A549 (cell line): ENCODE measurements at regions not wholly inside any gene's neighbourhood (a gene's known extent, or its start where the extent isn't known, plus 50 kb on each side); places are given as distances from the start of the nearest gene placed in this dataset.
A peak's percentile ranks its signal among the peaks of the same experiment; 100 is the strongest.

Experiments used
- ATAC-seq, 2 experiments: fragments of 200-7000 bp in 1 of 2; fragments of >200 bp in 1 of 2; cut with Nextera tagmentation in 1 of 2; cut with Tn5 transposase in 1 of 2; 3 replicates each; pipeline versions ENCODE4 v1.8.0 to v1.9.1; 2018 to 2020; ENCODE audit warnings: mild to moderate bottlenecking in 1 of 2, moderate library complexity in 1 of 2
- CTCF ChIA-PET: fragments of 300-600 bp; sonication (Branson Sonifier 250); formaldehyde crosslinking; extraction: SDS; loops from one replicate; lab custom pipeline; 2021; ENCODE audit warnings: antibody characterized with exemption, inconsistent platforms; lab: Yijun Ruan, JAX
- POLR2A ChIA-PET: fragments of 350-600 bp; formaldehyde crosslinking; extraction: SDS; loops from one replicate; lab custom pipeline; 2021; ENCODE audit warnings: antibody characterized with exemption, inconsistent platforms; lab: Yijun Ruan, JAX
- DNase-seq, 2 experiments: peaks; one replicate each; pipeline versions ENCODE4 v3.0.0 to v3.0.0-alpha.2; 2011 to 2016; ENCODE audit warnings: low read depth in 1 of 2, low spot score in 1 of 2
- FAIRE-seq: peaks from 2 replicates; lab custom pipeline; 2011; peaks lifted over from hg19 to GRCh38; lab: Jason Lieb, UNC
- H3K27ac ChIP-seq, 2 experiments: fragments of >200 bp; sonication (Bioruptor Twin); formaldehyde crosslinking; 3 replicates each; pipeline ENCODE4 v1.5.1; 2016 to 2017
- H3K4me1 ChIP-seq: fragments of >200 bp; sonication (Bioruptor Twin); formaldehyde crosslinking; 3 replicates; pipeline ENCODE4 v1.6.1; 2016
- H3K4me2 ChIP-seq: fragments of >200 bp; sonication (Bioruptor Twin); formaldehyde crosslinking; 3 replicates; pipeline ENCODE4 v1.6.1; 2016
- H3K4me3 ChIP-seq: fragments of >200 bp; sonication (Bioruptor Twin); formaldehyde crosslinking; 3 replicates; pipeline ENCODE4 v1.5.1; 2016
- H3K9me3 ChIP-seq: fragments of >200 bp; sonication (Bioruptor Twin); formaldehyde crosslinking; 3 replicates; pipeline ENCODE4 v1.6.1; 2016
- CBX2 ChIP-seq: fragments of 200-600 bp; sonication (generic); IDR thresholded peaks from 2 replicates; pipeline ENCODE4 v1.6.1; 2016; ENCODE audit warnings: low read depth, mild to moderate bottlenecking, borderline replicate concordance
- CBX8 ChIP-seq: fragments of 200-600 bp; sonication (generic); IDR thresholded peaks from 2 replicates; pipeline ENCODE4 v1.6.1; 2016
- CHD2 ChIP-seq: fragments of 150-350 bp; IDR thresholded peaks from 2 replicates; pipeline ENCODE4 v1.6.1; 2014; ENCODE audit warnings: low read length; ENCODE audit not compliant: partially characterized antibody
- FOXS1 ChIP-seq: fragments of 250-450 bp; sonication (Bioruptor Pico); IDR thresholded peaks from 2 replicates; pipeline ENCODE4 v1.5.0; 2020; ENCODE audit warnings: mild to moderate bottlenecking, moderate library complexity
- HEYL ChIP-seq: fragments of 250-450 bp; sonication (Bioruptor Pico); IDR thresholded peaks from 2 replicates; pipeline ENCODE4 v1.8.0; 2021; ENCODE audit warnings: mild to moderate bottlenecking, moderate library complexity
- HMGXB4 ChIP-seq: fragments of 250-450 bp; sonication (Bioruptor Pico); IDR thresholded peaks from 2 replicates; pipeline ENCODE4 v1.5.0; 2021; ENCODE audit warnings: mild to moderate bottlenecking, moderate library complexity, borderline replicate concordance
- HOXA7 ChIP-seq: fragments of 250-450 bp; sonication (Bioruptor Pico); IDR thresholded peaks from 2 replicates; pipeline ENCODE4 v1.5.0; 2020; ENCODE audit warnings: mild to moderate bottlenecking, moderate library complexity
- JUN ChIP-seq, 2 experiments: fragments of >200 bp; sonication (Bioruptor Twin); formaldehyde crosslinking; IDR thresholded peaks; 2 replicates in 1 of 2; 3 replicates in 1 of 2; pipeline ENCODE4 v1.6.1; 2016 to 2017
- MYC ChIP-seq: IDR thresholded peaks from 2 replicates; pipeline ENCODE4 v1.6.1; 2012; ENCODE audit warnings: mild to moderate bottlenecking, inconsistent platforms, low read length, improper control_type of control experiment, borderline replicate concordance
- POLR2A ChIP-seq: IDR thresholded peaks from 2 replicates; pipeline ENCODE4 v1.6.1; 2012; ENCODE audit warnings: mild to moderate bottlenecking, low read length
- POLR2AphosphoS2 ChIP-seq: conservative IDR thresholded peaks from 2 replicates; pipeline ENCODE4 v1.6.1; 2012; ENCODE audit warnings: low read length, improper control_type of control experiment, inconsistent platforms
- RAD21 ChIP-seq, 2 experiments: fragments of >200 bp in 1 of 2; sonication (Bioruptor Twin) in 1 of 2; formaldehyde crosslinking in 1 of 2; IDR thresholded peaks in 1 of 2; conservative IDR thresholded peaks in 1 of 2; 2 replicates in 1 of 2; 3 replicates in 1 of 2; pipeline ENCODE4 v1.6.1; 2012 to 2018; ENCODE audit warnings: inconsistent platforms in 1 of 2
- RNF2 ChIP-seq: fragments of 200-600 bp; sonication (generic); IDR thresholded peaks from 2 replicates; pipeline ENCODE4 v1.6.1; 2016; ENCODE audit warnings: low read depth, mild to moderate bottlenecking, antibody characterized with exemption, moderate library complexity, borderline replicate concordance
- SMC3 ChIP-seq: fragments of >200 bp; sonication (Bioruptor Twin); formaldehyde crosslinking; IDR thresholded peaks from 3 replicates; pipeline ENCODE4 v1.6.1; 2018; ENCODE audit warnings: inconsistent platforms
- SREBF2 ChIP-seq: fragments of 450-650 bp; IDR thresholded peaks from 2 replicates; pipeline ENCODE4 v1.6.1; 2014; ENCODE audit warnings: mild to moderate bottlenecking, moderate library complexity
- TFCP2L1 ChIP-seq: fragments of 250-450 bp; sonication (Bioruptor Pico); IDR thresholded peaks from 2 replicates; pipeline ENCODE4 v1.5.0; 2021; ENCODE audit warnings: mild to moderate bottlenecking
- USF2 ChIP-seq: fragments of 450-650 bp; IDR thresholded peaks from 2 replicates; pipeline ENCODE4 v1.6.1; 2014; ENCODE audit warnings: antibody characterized with exemption
- ZSCAN20 ChIP-seq: fragments of 250-450 bp; sonication (Bioruptor Pico); IDR thresholded peaks from 2 replicates; pipeline ENCODE4 v1.8.0; 2022; ENCODE audit warnings: mild to moderate bottlenecking, moderate library complexity
- WGBS: methylation state at CpG from one replicate; pipeline ENCODE4 v1.1.6; 2017; ENCODE audit errors: missing lambda C conversion rate; 5-methylcytosine and 5-hydroxymethylcytosine counted together
- TF ChIP-seq, protein P1 (sequence below): IDR thresholded peaks from 2 replicates; pipeline ENCODE4 v1.6.1; 2012; ENCODE audit warnings: low read depth, borderline replicate concordance
- TF ChIP-seq, protein P2 (sequence below): fragments of >200 bp; sonication (Bioruptor Twin); formaldehyde crosslinking; IDR thresholded peaks from 3 replicates; pipeline ENCODE4 v1.5.1; 2016

- H3K4me3 ChIP-seq: no peak overlapping the region
- FAIRE-seq: no peak
- no peak for ATAC-seq
- no peaks in the 10 kb centered on the region; the same call in 2 of the 3 replicates for H3K9me3 ChIP-seq
- POLR2A ChIA-PET: no interaction called here
- no peak overlapping the region for H3K27ac ChIP-seq
- H3K4me1 ChIP-seq: no peaks in the 10 kb centered on the region
- no peak for TF ChIP-seq CBX2
- TF ChIP-seq POLR2AphosphoS2: no peak
- no peak for TF ChIP-seq TFCP2L1 (CRISPR knock-in tag)
- TF ChIP-seq MYC: no peak
- no peak for TF ChIP-seq FOXS1 (CRISPR knock-in tag)
- no peak for TF ChIP-seq USF2
- TF ChIP-seq JUN (IDR thresholded peaks at IDR 0.05): no peak
- TF ChIP-seq, protein P1, sequence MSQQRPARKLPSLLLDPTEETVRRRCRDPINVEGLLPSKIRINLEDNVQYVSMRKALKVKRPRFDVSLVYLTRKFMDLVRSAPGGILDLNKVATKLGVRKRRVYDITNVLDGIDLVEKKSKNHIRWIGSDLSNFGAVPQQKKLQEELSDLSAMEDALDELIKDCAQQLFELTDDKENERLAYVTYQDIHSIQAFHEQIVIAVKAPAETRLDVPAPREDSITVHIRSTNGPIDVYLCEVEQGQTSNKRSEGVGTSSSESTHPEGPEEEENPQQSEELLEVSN: no peak
- no peak for TF ChIP-seq POLR2A
- H3K4me2 ChIP-seq: no peak overlapping the region
- no peak for DNase-seq
- CTCF ChIA-PET: no interaction called here
- 1% methylated on average over 4 of the region's 4 CpGs for WGBS
Observed at GRCh38 chr2:78845664-78846185, 179.8 kb upstream of the REG3G start.

DNA sequence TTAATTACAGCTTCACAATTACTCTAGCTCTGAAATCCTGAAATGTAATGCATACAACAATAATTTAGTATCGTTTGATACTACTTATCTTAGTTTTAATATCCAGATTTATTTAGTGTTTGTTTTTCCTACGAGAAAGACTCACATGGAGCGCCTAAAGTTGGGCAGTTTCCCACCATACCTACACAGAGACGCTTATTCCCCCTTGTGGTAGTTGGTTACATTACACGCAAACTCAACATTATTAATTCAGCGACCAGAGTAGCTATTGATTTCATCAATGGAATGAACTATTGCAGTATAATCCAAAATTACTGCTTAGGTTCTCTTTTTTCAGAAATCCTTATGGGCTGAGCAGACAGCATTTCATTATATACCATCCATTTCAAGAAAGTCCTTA is 164.0 kb upstream of the REG3G start:
- CTCF ChIA-PET: interaction anchor here (0.5 to 1.3 kb wide), 2 partner anchors 62 to 538 kb away, joined by 3 to 4 read pairs; no protein-coding TSS in a partner anchor
- Histone ChIP-seq H3K9me3 (0 out of 3 replicates have a peak, but pooled peaks cover 3% of the 10 kb centered on the region), H3K4me3 (no peak overlapping the region), H3K4me1 (no peaks in the 10 kb centered on the region), H3K27ac (no peak overlapping the region), H3K4me2 (no peak overlapping the region)
- POLR2A ChIA-PET: no interaction called here
- WGBS: 19% methylated on average over 6 of the region's 6 CpGs
- TF ChIP-seq, protein P1: no peak
- TF ChIP-seq HOXA7 (CRISPR knock-in tag): no peak
- no peak for TF ChIP-seq HMGXB4 (CRISPR knock-in tag)
- 0 out of 3 replicates have a peak, but pooled peaks have one; percentile 10 for TF ChIP-seq SMC3
- peak in 1 of 2 experiments; percentile 47; a peak in 2 of 5 replicates for TF ChIP-seq RAD21 (conservative IDR thresholded peaks at IDR 0.05 in 1 of 2, IDR thresholded peaks at IDR 0.05 in 1 of 2)
- TF ChIP-seq, protein P2, sequence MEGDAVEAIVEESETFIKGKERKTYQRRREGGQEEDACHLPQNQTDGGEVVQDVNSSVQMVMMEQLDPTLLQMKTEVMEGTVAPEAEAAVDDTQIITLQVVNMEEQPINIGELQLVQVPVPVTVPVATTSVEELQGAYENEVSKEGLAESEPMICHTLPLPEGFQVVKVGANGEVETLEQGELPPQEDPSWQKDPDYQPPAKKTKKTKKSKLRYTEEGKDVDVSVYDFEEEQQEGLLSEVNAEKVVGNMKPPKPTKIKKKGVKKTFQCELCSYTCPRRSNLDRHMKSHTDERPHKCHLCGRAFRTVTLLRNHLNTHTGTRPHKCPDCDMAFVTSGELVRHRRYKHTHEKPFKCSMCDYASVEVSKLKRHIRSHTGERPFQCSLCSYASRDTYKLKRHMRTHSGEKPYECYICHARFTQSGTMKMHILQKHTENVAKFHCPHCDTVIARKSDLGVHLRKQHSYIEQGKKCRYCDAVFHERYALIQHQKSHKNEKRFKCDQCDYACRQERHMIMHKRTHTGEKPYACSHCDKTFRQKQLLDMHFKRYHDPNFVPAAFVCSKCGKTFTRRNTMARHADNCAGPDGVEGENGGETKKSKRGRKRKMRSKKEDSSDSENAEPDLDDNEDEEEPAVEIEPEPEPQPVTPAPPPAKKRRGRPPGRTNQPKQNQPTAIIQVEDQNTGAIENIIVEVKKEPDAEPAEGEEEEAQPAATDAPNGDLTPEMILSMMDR: 0 out of 3 replicates have a peak, but pooled peaks have one; percentile 13
- no peak for TF ChIP-seq RNF2
- DNase-seq (peak; percentile 8 to 29), ATAC-seq (peak in 1 of 2 experiments; percentile 61; a peak in 2 of 6 replicates), FAIRE-seq (no peak)

DNA sequence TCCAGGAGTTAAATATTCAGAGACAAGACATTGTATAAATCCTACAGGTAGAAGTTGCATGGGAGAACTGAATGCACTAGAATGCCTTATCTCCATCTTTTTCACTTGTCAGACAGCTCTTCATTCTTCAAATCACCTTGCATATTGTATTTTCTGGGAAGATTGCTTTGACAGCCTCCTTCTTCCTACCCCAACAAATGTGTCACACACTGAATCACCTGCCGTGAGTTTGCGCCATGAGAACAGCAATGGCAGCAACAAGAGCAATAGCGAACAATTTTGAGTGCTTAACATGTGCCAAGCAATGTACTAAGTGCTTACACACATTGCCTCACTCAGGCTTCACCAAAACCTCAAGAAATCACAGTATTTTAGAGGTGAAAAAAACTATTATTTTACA is 161.3 kb upstream of the REG3G start:
- FAIRE-seq: no peak
- ChIA-PET POLR2A (no interaction called here), CTCF (no interaction called here)
- Histone ChIP-seq H3K4me2 (no peak overlapping the region), H3K27ac (no peak overlapping the region), H3K4me1 (no peaks in the 10 kb centered on the region), H3K9me3 (0 out of 3 replicates have a peak, but pooled peaks cover 3% of the 10 kb centered on the region), H3K4me3 (no peak overlapping the region)
- WGBS: 4% methylated on average over 3 of the region's 3 CpGs
- DNase-seq: no peak
- TF ChIP-seq, protein P2: no peak
- no peak for TF ChIP-seq SREBF2
- no peak for TF ChIP-seq ZSCAN20 (CRISPR knock-in tag)
- no peak for TF ChIP-seq TFCP2L1 (CRISPR knock-in tag)
- no peak for TF ChIP-seq HEYL (CRISPR knock-in tag)
- no peak for TF ChIP-seq CHD2
- no peak for TF ChIP-seq CBX8
- no peak for ATAC-seq
